ENCODE measurements at regions not wholly inside any gene's neighbourhood (a gene's known extent, or its start where the extent isn't known, plus 50 kb on each side); places are given as distances from the start of the nearest gene placed in this dataset.

- no peak for TF ChIP-seq CTCF (conservative IDR thresholded peaks at IDR 0.05)
- no peak overlapping the region for H3K27ac ChIP-seq
Measured at GRCh38 chr4:45353161-45353560, 626.8 kb upstream of the GNPDA2 start.

- no peak for TF ChIP-seq CTCF (conservative IDR thresholded peaks at IDR 0.05)
- H3K27ac ChIP-seq: no peak overlapping the region
Measured at GRCh38 chr4:45350438-45350837, 624.1 kb upstream of the GNPDA2 start.

GRCh38 chr4:45349859-45350258 lies 623.5 kb upstream of the GNPDA2 start:
- no peak overlapping the region for H3K27ac ChIP-seq
- no peak for TF ChIP-seq CTCF (conservative IDR thresholded peaks at IDR 0.05)

- no peak for TF ChIP-seq CTCF (conservative IDR thresholded peaks at IDR 0.05)
- no peak overlapping the region for H3K27ac ChIP-seq
Measured at GRCh38 chr4:45346816-45347435, 620.6 kb upstream of the GNPDA2 start.

- no peak overlapping the region for H3K27ac ChIP-seq
- no peak for TF ChIP-seq CTCF (conservative IDR thresholded peaks at IDR 0.05)
Measured at GRCh38 chr4:45345558-45345957, 619.2 kb upstream of the GNPDA2 start.

GRCh38 chr4:45331802-45332201 lies 605.4 kb upstream of the GNPDA2 start:
- no peak overlapping the region for H3K27ac ChIP-seq
- TF ChIP-seq CTCF (conservative IDR thresholded peaks at IDR 0.05): no peak

- no peak for TF ChIP-seq CTCF (conservative IDR thresholded peaks at IDR 0.05)
- no peak overlapping the region for H3K27ac ChIP-seq
Measured at GRCh38 chr4:45327544-45327943, 601.2 kb upstream of the GNPDA2 start.

All from VCaP (cell line).